ENCODE measurements at regions not wholly inside any gene's neighbourhood (a gene's known extent, or its start where the extent isn't known, plus 50 kb on each side); places are given as distances from the start of the nearest gene placed in this dataset.

GRCh38 chr10:106242301-106242700 is 922.2 kb downstream of the SORCS1 start:
- no peak overlapping the region for H3K27ac ChIP-seq
- TF ChIP-seq CTCF (conservative IDR thresholded peaks at IDR 0.05), result no peak

GRCh38 chr10:106226828-106227227 is 937.7 kb downstream of the SORCS1 start:
- no peak for TF ChIP-seq CTCF (conservative IDR thresholded peaks at IDR 0.05)
- no peak overlapping the region for H3K27ac ChIP-seq

GRCh38 chr10:106226142-106226541 is 938.4 kb downstream of the SORCS1 start:
- TF ChIP-seq CTCF (conservative IDR thresholded peaks at IDR 0.05), result no peak
- H3K27ac ChIP-seq, result no peak overlapping the region

- H3K27ac ChIP-seq, result no peak overlapping the region
- no peak for TF ChIP-seq CTCF (conservative IDR thresholded peaks at IDR 0.05)
Observed at GRCh38 chr10:106224676-106225075, 939.8 kb downstream of the SORCS1 start.

GRCh38 chr10:106217627-106218026 is 946.9 kb downstream of the SORCS1 start:
- H3K27ac ChIP-seq, result no peak overlapping the region
- TF ChIP-seq CTCF (conservative IDR thresholded peaks at IDR 0.05), result no peak

GRCh38 chr10:106216085-106216484 is 948.4 kb downstream of the SORCS1 start:
- TF ChIP-seq CTCF (conservative IDR thresholded peaks at IDR 0.05), result no peak
- H3K27ac ChIP-seq, result no peak overlapping the region

- H3K27ac ChIP-seq, result no peak overlapping the region
- no peak for TF ChIP-seq CTCF (conservative IDR thresholded peaks at IDR 0.05)
Observed at GRCh38 chr10:106214243-106214642, 950.3 kb downstream of the SORCS1 start.

GRCh38 chr10:106213493-106213892 is 951.0 kb downstream of the SORCS1 start:
- no peak for TF ChIP-seq CTCF (conservative IDR thresholded peaks at IDR 0.05)
- H3K27ac ChIP-seq, result no peak overlapping the region

Data from VCaP (cell line).